Esophagus (tissue), 2 donors: ENCODE measurements at regions not wholly inside any gene's neighbourhood (a gene's known extent, or its start where the extent isn't known, plus 50 kb on each side); places are given as distances from the start of the nearest gene placed in this dataset.

Source experiments
- H3K27ac ChIP-seq, 2 donors: one replicate each; pipeline ENCODE4 v1.5.1; 2013; ENCODE audit warnings: low read depth in 2 of 2, mild to moderate bottlenecking in 2 of 2, inconsistent platforms in 1 of 2, low read length in 1 of 2, moderate library complexity in 1 of 2
- H3K27me3 ChIP-seq, 2 donors: one replicate each; pipeline ENCODE4 v1.6.1; 2013; ENCODE audit warnings: low read length in 2 of 2, control low read depth in 1 of 2, mild to moderate bottlenecking in 1 of 2; ENCODE audit not compliant: insufficient read depth in 2 of 2, control insufficient read depth in 1 of 2
- H3K36me3 ChIP-seq, 2 donors: one replicate each; pipeline ENCODE4 v1.6.1; 2013; ENCODE audit warnings: low read length in 1 of 2; ENCODE audit not compliant: control insufficient read depth in 2 of 2, insufficient read depth in 2 of 2
- H3K4me1 ChIP-seq, 2 donors: one replicate each; pipeline ENCODE4 v1.6.1; 2013; ENCODE audit warnings: low read length in 1 of 2; ENCODE audit not compliant: control insufficient read depth in 2 of 2, insufficient read depth in 2 of 2
- H3K4me3 ChIP-seq, 2 donors: one replicate each; pipeline ENCODE4 v1.5.1; 2013; ENCODE audit warnings: low read length in 2 of 2, mild to moderate bottlenecking in 2 of 2, low read depth in 1 of 2, moderate library complexity in 1 of 2
- H3K9me3 ChIP-seq, 2 donors: one replicate each; pipeline ENCODE4 v1.6.1; 2013; ENCODE audit warnings: mild to moderate bottlenecking in 2 of 2, low read depth in 1 of 2, low read length in 1 of 2, moderate library complexity in 1 of 2; ENCODE audit not compliant: control insufficient read depth in 2 of 2, insufficient read depth in 1 of 2
- WGBS, 2 donors: extraction: QIAGEN DNeasy Blood & Tissue Kit; methylation state at CpG; one replicate each; pipeline ENCODE4 v1.1.7; 2013; 5-methylcytosine and 5-hydroxymethylcytosine counted together
- donor health status: healthy with polysubstance abuse.
- donor health status: Bipolar disorder and iron deficiency.

GRCh38 chr9:27653246-27653645 is 80.0 kb upstream of the C9orf72 start:
- Histone ChIP-seq H3K36me3 (no peaks in the 10 kb centered on the region), H3K4me1 (peaks cover 4% of the 10 kb centered on the region in 2 donors), H3K4me3 (no peak overlapping the region), H3K9me3 (no peaks in the 10 kb centered on the region), H3K27ac (no peak overlapping the region), H3K27me3 (no peaks in the 10 kb centered on the region)
- 85 to 100% methylated on average over 1 of the region's 1 CpG for WGBS, 2 donors

- 62 to 96% methylated on average over 3 of the region's 3 CpGs for WGBS, 2 donors
- Histone ChIP-seq H3K4me3 (no peak overlapping the region), H3K27me3 (no peaks in the 10 kb centered on the region), H3K9me3 (no peaks in the 10 kb centered on the region), H3K27ac (no peak overlapping the region), H3K36me3 (no peaks in the 10 kb centered on the region), H3K4me1 (peaks cover 4% of the 10 kb centered on the region in 2 donors)
These were observed 80.7 kb upstream of the C9orf72 start for GRCh38 chr9:27653957-27654356.

- Histone ChIP-seq H3K27me3 (no peaks in the 10 kb centered on the region), H3K27ac (no peak overlapping the region), H3K4me1 (peaks cover 4% of the 10 kb centered on the region in 2 donors), H3K4me3 (no peak overlapping the region), H3K36me3 (no peaks in the 10 kb centered on the region), H3K9me3 (no peaks in the 10 kb centered on the region)
- 46 to 57% methylated on average over 17 of the region's 17 CpGs for WGBS, 2 donors
These were observed 81.5 kb upstream of the C9orf72 start for GRCh38 chr9:27654629-27655285.

GRCh38 chr9:27655441-27655840 is 82.2 kb upstream of the C9orf72 start:
- Histone ChIP-seq H3K9me3 (no peaks in the 10 kb centered on the region), H3K27ac (no peak overlapping the region), H3K27me3 (no peaks in the 10 kb centered on the region), H3K36me3 (no peaks in the 10 kb centered on the region), H3K4me3 (no peak overlapping the region), H3K4me1 (peaks cover 4% of the 10 kb centered on the region in 2 donors)
- 75 to 77% methylated on average over 2 of the region's 2 CpGs for WGBS, 2 donors

GRCh38 chr9:27659001-27659400 is 85.7 kb upstream of the C9orf72 start:
- Histone ChIP-seq H3K4me1 (peaks cover 4% of the 10 kb centered on the region in 2 donors), H3K4me3 (no peak overlapping the region), H3K9me3 (no peaks in the 10 kb centered on the region), H3K36me3 (no peaks in the 10 kb centered on the region), H3K27ac (no peak overlapping the region), H3K27me3 (no peaks in the 10 kb centered on the region)
- WGBS, 2 donors, result 65 to 71% methylated on average over 4 of the region's 4 CpGs

- H3K9me3 ChIP-seq, result no peaks in the 10 kb centered on the region
- no peaks in the 10 kb centered on the region for H3K36me3 ChIP-seq
- no peaks in the 10 kb centered on the region for H3K27me3 ChIP-seq
- no peak overlapping the region for H3K27ac ChIP-seq
- peaks cover 4% of the 10 kb centered on the region in 2 donors for H3K4me1 ChIP-seq
- 52 to 58% methylated on average over 3 of the region's 3 CpGs for WGBS, 2 donors
- no peak overlapping the region for H3K4me3 ChIP-seq
These were observed 86.3 kb upstream of the C9orf72 start for GRCh38 chr9:27659571-27659970.

GRCh38 chr9:27660148-27660547 is 86.9 kb upstream of the C9orf72 start:
- H3K27me3 ChIP-seq, result no peaks in the 10 kb centered on the region
- no peak overlapping the region for H3K4me3 ChIP-seq
- H3K4me1 ChIP-seq, result no peaks in the 10 kb centered on the region
- no peak overlapping the region for H3K27ac ChIP-seq
- WGBS, 2 donors, result 69 to 81% methylated on average over 4 of the region's 4 CpGs
- H3K36me3 ChIP-seq, result no peaks in the 10 kb centered on the region
- no peaks in the 10 kb centered on the region for H3K9me3 ChIP-seq

- Histone ChIP-seq H3K27me3 (no peaks in the 10 kb centered on the region), H3K27ac (no peak overlapping the region), H3K4me3 (no peak overlapping the region), H3K4me1 (no peaks in the 10 kb centered on the region), H3K36me3 (no peaks in the 10 kb centered on the region), H3K9me3 (no peaks in the 10 kb centered on the region)
- WGBS, 2 donors, result 74 to 87% methylated on average over 5 of the region's 5 CpGs
These were observed 90.2 kb upstream of the C9orf72 start for GRCh38 chr9:27663526-27663925.

- H3K27ac ChIP-seq, result no peak overlapping the region
- 54 to 74% methylated on average over 7 of the region's 7 CpGs for WGBS, 2 donors
- H3K4me3 ChIP-seq, result no peak overlapping the region
- H3K4me1 ChIP-seq, result no peaks in the 10 kb centered on the region
- no peaks in the 10 kb centered on the region for H3K9me3 ChIP-seq
- no peaks in the 10 kb centered on the region for H3K36me3 ChIP-seq
- no peaks in the 10 kb centered on the region for H3K27me3 ChIP-seq
These were observed 91.0 kb upstream of the C9orf72 start for GRCh38 chr9:27664121-27664779.

- no peak overlapping the region for H3K27ac ChIP-seq
- WGBS, 2 donors, result 54 to 63% methylated on average over 6 of the region's 6 CpGs
These were observed 91.9 kb upstream of the C9orf72 start for GRCh38 chr9:27665136-27665535.

More at GRCh38 chr9:27665136-27665535, 91.9 kb upstream of the C9orf72 start:
- Histone ChIP-seq H3K36me3 (no peaks in the 10 kb centered on the region), H3K4me3 (no peak overlapping the region), H3K9me3 (no peaks in the 10 kb centered on the region), H3K27me3 (no peaks in the 10 kb centered on the region), H3K4me1 (no peaks in the 10 kb centered on the region)
